ENCODE measurements at regions not wholly inside any gene's neighbourhood (a gene's known extent, or its start where the extent isn't known, plus 50 kb on each side); places are given as distances from the start of the nearest gene placed in this dataset.

GRCh38 chr4:100248476-100248875 is 58.2 kb upstream of the DDIT4L start:
- no peaks in the 10 kb centered on the region for H3K36me3 ChIP-seq
- intact Hi-C loops (cut with DNase I; ENCODE audit: low total_unique reads): no loop called here
- H3K27me3 ChIP-seq: no peaks in the 10 kb centered on the region
- 41 to 59% (median 51%) methylated on average over 3 of the region's 3 CpGs for WGBS, 5 donors
- H3K9me3 ChIP-seq: peaks cover 0 to 13% (median 8%) of the 10 kb centered on the region in 4 donors
- TF ChIP-seq POLR2AphosphoS5 (IDR thresholded peaks at IDR 0.05): no peak
- TF ChIP-seq EP300 (IDR thresholded peaks at IDR 0.05): no peak
- no peak for TF ChIP-seq CTCF (IDR thresholded peaks at IDR 0.05)
- TF ChIP-seq POLR2A (IDR thresholded peaks at IDR 0.05): no peak
- DNase-seq: no peak
- H3K4me1 ChIP-seq: no peaks in the 10 kb centered on the region
- H3K4me3 ChIP-seq: no peak overlapping the region
- H3K27ac ChIP-seq: no peak overlapping the region

DNA sequence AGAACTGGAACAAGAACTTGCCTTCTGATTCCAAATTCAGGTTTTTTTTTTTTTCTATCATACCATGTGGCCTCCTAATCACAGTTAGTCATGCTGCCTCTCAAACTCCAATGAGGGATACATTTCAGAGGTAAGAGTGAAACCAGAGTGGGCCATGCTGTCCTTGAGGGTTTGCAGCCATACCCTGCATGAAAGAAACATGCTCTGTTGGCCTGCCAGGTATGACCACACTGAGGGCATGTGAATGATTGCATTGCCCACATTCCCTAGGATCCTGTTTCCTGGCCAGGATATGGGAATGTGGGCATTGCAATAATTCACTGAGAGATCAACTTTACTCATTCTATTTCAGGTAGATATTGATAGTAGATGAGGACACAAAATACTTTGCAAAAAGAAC is 56.4 kb upstream of the DDIT4L start:
- TF ChIP-seq POLR2A (IDR thresholded peaks at IDR 0.05) (no peak), POLR2AphosphoS5 (IDR thresholded peaks at IDR 0.05) (no peak), CTCF (IDR thresholded peaks at IDR 0.05) (no peak), EP300 (IDR thresholded peaks at IDR 0.05) (no peak)

DNA sequence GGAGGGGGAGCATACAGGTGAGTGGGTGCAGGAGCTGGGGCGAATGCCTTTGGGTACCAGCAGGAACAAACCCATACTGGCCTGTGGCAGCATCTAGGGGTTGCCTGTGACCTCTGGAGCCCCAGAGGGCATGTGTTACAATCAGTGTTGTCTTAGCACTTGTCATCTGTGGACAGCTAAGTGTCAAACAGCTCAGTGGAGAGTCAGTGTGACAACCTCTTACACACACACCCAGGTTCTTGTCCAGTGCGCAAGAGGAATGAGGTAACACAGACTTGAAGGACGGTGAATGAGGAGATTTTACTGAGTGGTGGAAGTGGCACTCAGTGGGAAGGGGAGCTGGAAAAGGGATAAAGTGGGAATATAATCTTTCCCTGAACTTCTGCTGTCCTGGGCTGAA is 54.1 kb upstream of the DDIT4L start:
- Histone ChIP-seq H3K4me1 (no peaks in the 10 kb centered on the region), H3K9me3 (peaks cover 0 to 13% (median 8%) of the 10 kb centered on the region in 4 donors), H3K4me3 (no peak overlapping the region), H3K27ac (no peak overlapping the region), H3K36me3 (no peaks in the 10 kb centered on the region), H3K27me3 (no peaks in the 10 kb centered on the region)
- TF ChIP-seq EP300 (IDR thresholded peaks at IDR 0.05) (no peak), POLR2AphosphoS5 (IDR thresholded peaks at IDR 0.05) (no peak), POLR2A (IDR thresholded peaks at IDR 0.05) (no peak), CTCF (IDR thresholded peaks at IDR 0.05) (no peak)
- intact Hi-C loops (cut with DNase I; ENCODE audit: low total_unique reads): no loop called here
- 53 to 96% (median 85%) methylated on average over 3 of the region's 3 CpGs for WGBS, 5 donors
- DNase-seq: no peak

More for the DNA sequence above, 56.4 kb upstream of the DDIT4L start:
- intact Hi-C loops (cut with DNase I; ENCODE audit: low total_unique reads): no loop called here
- no peak overlapping the region for H3K27ac ChIP-seq
- no peaks in the 10 kb centered on the region for H3K27me3 ChIP-seq
- no peak overlapping the region for H3K4me3 ChIP-seq
- no peaks in the 10 kb centered on the region for H3K4me1 ChIP-seq
- no peak for DNase-seq
- no peaks in the 10 kb centered on the region for H3K36me3 ChIP-seq
- H3K9me3 ChIP-seq: peaks cover 0 to 13% (median 8%) of the 10 kb centered on the region in 4 donors

Data from stomach (tissue), 8 donors.